GM18861 (cell line): ENCODE measurements at regions not wholly inside any gene's neighbourhood (a gene's known extent, or its start where the extent isn't known, plus 50 kb on each side); places are given as distances from the start of the nearest gene placed in this dataset.
"Not testable (repeated sequence)": the region's sequence is repeated elsewhere in the genome, so short reads cannot be mapped to it uniquely, and the experiment has no call there.

Experiments used
- ATAC-seq: cut with Tn5 transposase; IDR thresholded peaks from one replicate; pipeline ENCODE4 v1.9.1; 2021; ENCODE audit not compliant: unreplicated experiment

DNA sequence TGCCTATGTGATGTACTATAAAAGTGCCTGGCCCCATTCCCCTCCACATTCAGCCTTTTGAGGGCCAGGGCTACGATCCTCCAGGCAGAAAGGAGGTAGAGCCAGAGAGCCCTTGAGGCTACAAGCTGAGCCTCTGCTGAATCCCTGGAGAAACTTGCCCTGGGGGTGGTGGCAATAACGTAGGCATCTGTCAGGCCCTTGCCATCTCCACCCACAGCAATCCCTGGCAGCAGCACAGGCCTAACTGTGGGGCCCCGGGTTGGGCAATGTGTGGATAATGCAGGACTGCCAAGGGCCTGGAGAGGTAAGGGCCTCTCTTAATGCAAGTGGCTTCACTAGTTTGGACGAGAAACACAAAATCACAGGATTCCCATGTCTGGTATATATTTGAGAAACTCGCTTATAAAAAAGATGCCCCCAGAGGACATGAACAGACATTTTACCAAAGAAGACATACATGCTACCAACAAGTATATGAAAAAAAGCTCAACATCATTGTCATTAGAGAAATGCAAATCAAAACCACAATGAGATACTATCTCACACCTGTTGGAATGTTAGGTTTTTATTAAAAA is 99.0 kb downstream of the QRSL1 start:
- ATAC-seq, result no peak

- ATAC-seq, result no peak
Observed at GRCh38 chr6:106727480-106728149, 98.2 kb downstream of the QRSL1 start.

DNA sequence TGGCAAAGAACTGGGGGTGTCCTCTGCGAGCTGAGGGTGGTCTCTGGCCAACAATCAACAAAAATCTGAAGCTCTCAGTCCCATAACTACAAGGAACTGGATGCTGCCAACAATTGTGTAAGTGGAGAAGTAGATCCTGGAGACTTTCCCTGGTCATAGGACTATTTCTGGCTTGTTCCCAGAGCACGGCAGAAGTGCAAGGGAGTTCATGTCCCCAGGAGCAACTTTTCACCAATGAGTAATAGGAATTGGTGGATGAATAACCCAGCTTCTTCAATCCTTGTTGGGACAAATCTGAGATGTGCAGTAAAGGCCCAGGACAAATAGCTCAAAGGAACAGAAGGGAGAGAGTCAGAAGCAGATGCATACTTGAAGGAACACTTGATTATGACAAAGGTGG is 95.5 kb downstream of the QRSL1 start:
- no peak for ATAC-seq

GRCh38 chr6:106724337-106724736 is 95.0 kb downstream of the QRSL1 start:
- ATAC-seq, result no peak

DNA sequence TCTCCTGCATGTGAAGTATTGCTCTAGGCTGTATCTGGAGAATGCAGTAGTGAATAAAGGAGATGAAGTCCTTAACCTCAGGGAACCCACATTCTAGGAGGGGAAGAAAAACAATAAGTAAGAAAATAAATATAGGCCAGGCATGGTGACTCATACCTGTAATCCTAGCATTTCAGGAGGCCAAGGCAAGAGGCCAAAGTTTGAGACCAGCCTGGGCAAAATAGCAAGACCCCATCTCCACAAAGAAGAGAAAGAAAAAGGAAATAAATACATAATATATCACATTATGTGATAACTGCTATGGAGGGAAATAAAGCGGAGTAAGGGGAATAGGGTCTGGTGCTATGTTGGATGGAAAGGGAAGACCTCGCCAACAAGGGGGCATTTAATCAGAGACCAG is 94.0 kb downstream of the QRSL1 start:
- ATAC-seq, result not testable (repeated sequence)

GRCh38 chr6:106721189-106721588 is 91.8 kb downstream of the QRSL1 start:
- ATAC-seq, result not testable (repeated sequence)
